Coronary artery (tissue), 2 donors: ENCODE measurements at regions not wholly inside any gene's neighbourhood (a gene's known extent, or its start where the extent isn't known, plus 50 kb on each side); places are given as distances from the start of the nearest gene placed in this dataset.

Source experiments
- DNase-seq: peaks from one replicate; pipeline ENCODE4 v3.0.0-alpha.2; 2017; ENCODE audit warnings: low spot score
- H3K27ac ChIP-seq, 2 donors: fragments of 200-600 bp; sonication (generic); one replicate each; pipeline ENCODE4 v1.5.1; 2016 to 2019
- H3K4me3 ChIP-seq: fragments of 200-600 bp; sonication (generic); 2 replicates; pipeline ENCODE4 v1.5.1; 2016; ENCODE audit warnings: mild to moderate bottlenecking, moderate library complexity
- TF ChIP-seq, protein P1 (sequence below): fragments of 200-600 bp; sonication (generic); IDR thresholded peaks from one replicate; pipeline ENCODE4 v1.5.1; 2019; ENCODE audit warnings: antibody characterized with exemption

DNA sequence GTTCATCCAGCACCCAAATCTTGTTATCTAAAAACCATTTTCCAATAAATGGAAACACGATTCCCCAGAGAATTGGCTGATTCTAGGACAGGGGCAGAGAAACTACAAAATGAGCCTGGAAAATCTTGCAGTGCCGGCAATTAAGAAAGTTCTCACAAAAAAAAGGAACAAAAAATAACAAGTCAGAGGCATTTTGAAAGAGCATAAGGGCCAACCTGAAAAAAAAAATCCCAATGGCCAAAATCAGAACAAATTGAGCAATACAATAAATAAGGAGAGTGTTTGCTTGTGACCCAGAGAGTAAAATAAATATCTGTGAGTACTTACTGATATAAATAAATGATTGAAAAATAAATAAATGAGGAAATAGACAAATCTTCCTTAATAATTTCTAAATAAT is 55.1 kb upstream of the S1PR3 start:
- Histone ChIP-seq H3K27ac (no peak overlapping the region), H3K4me3 (no peak overlapping the region)
- TF ChIP-seq, protein P1, sequence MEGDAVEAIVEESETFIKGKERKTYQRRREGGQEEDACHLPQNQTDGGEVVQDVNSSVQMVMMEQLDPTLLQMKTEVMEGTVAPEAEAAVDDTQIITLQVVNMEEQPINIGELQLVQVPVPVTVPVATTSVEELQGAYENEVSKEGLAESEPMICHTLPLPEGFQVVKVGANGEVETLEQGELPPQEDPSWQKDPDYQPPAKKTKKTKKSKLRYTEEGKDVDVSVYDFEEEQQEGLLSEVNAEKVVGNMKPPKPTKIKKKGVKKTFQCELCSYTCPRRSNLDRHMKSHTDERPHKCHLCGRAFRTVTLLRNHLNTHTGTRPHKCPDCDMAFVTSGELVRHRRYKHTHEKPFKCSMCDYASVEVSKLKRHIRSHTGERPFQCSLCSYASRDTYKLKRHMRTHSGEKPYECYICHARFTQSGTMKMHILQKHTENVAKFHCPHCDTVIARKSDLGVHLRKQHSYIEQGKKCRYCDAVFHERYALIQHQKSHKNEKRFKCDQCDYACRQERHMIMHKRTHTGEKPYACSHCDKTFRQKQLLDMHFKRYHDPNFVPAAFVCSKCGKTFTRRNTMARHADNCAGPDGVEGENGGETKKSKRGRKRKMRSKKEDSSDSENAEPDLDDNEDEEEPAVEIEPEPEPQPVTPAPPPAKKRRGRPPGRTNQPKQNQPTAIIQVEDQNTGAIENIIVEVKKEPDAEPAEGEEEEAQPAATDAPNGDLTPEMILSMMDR: no peak
- DNase-seq: no peak

DNA sequence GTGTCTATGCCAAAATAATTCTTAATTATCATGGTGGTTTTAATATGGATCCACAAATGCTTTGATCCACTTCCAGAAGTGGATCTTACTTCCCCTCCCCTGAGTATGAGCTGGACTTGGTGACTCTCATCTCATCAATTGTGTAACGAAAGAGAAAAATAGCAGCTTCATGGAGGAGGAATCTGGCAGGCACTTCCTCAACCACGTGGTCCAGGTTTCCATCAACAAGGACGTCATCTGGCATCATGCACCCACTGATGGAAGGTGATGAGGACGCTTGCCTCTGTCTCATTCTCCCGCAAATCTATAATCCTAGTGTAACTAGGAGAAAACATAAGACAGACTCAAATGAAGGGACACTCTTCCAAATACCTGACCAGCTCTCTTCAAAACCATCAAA is 54.6 kb upstream of the S1PR3 start:
- Histone ChIP-seq H3K27ac (no peak overlapping the region), H3K4me3 (no peak overlapping the region)
- TF ChIP-seq, protein P1: no peak
- no peak for DNase-seq

DNA sequence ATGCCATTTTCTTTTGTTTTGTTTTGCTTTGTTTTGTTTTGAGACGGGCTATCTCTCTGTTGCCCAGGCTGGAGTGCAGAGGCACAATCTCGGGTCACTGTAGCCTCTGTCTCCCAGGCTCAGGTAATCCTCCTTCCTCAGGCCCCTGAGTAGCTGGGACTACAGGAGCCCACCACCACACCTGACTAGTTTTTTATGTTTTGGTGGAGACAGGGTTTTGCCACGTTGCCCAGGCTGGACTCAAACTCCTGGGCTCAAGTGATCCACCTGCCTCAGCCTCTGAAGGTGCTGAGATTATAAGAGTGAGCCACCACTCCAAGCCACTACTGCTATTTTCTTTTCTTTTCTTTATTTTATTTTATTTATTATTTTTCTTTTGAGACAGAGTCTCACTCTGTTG is 54.0 kb upstream of the S1PR3 start:
- DNase-seq: no peak
- H3K4me3 ChIP-seq: no peak overlapping the region
- TF ChIP-seq, protein P1: no peak
- H3K27ac ChIP-seq: no peak overlapping the region

DNA sequence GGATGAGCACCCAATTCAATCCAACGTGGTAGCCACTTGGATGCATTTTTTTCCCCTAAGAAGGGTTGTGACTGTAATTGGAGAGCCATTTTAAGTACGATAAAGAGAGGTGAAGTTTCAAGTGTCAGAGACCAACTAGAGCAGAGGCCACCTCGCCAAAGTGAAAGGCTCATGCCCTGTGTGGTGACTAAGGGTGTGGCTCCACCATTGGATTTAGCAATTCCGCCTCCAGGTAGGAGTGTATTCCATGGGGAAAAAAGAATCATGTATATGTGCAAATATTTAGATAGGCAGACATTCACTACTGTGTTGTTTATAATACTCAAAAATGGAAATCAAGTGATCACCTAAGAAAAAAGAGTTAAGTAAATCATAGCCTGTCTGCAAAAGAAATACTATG is 53.1 kb upstream of the S1PR3 start:
- no peak for DNase-seq
- H3K4me3 ChIP-seq: no peak overlapping the region
- TF ChIP-seq, protein P1: no peak
- no peak overlapping the region for H3K27ac ChIP-seq
